ENCODE measurements at regions not wholly inside any gene's neighbourhood (a gene's known extent, or its start where the extent isn't known, plus 50 kb on each side); places are given as distances from the start of the nearest gene placed in this dataset.

- RAD21 ChIA-PET (ENCODE audit: unreplicated experiment): no interaction called here
- Histone ChIP-seq H3K27ac (ENCODE audit: control insufficient read depth, insufficient read depth) (no peak overlapping the region), H3K79me2 (ENCODE audit: control insufficient read depth, insufficient read depth, low read length) (no peaks in the 10 kb centered on the region), H3K4me1 (ENCODE audit: control insufficient read depth, insufficient read depth, low read length) (no peaks in the 10 kb centered on the region), H3K4me3 (no peak overlapping the region), H3K9me3 (replicated peaks; ENCODE audit: control insufficient read depth, insufficient read depth, low read length) (no peaks in the 10 kb centered on the region), H3K4me2 (ENCODE audit: control insufficient read depth, insufficient read depth) (no peak overlapping the region), H3K9ac (ENCODE audit: control insufficient read depth, insufficient read depth, low read length) (no peak overlapping the region), H3K27me3 (replicated peaks in 1 of 2; ENCODE audit: control insufficient read depth in 2 of 2, insufficient read depth in 2 of 2, low read length in 1 of 2) (no peaks in the 10 kb centered on the region), H3K36me3 (ENCODE audit: control insufficient read depth in 2 of 2, insufficient read depth in 2 of 2, low read length in 1 of 2) (no peaks in the 10 kb centered on the region), H2AFZ (ENCODE audit: control insufficient read depth, low read depth, low read length) (no peak overlapping the region), H4K20me1 (ENCODE audit: control insufficient read depth, insufficient read depth) (no peaks in the 10 kb centered on the region)
- POLR2A ChIA-PET: no interaction called here
- DNase-seq (ENCODE audit: low read depth, low spot score) (no peak), FAIRE-seq (no peak), ATAC-seq (no peak)
- BruUV-seq (replicated peaks): no TSS peak
- in situ Hi-C loops (cut with MboI): no loop called here
- intact Hi-C loops (cut with micrococcal nuclease; ENCODE audit: unreplicated experiment): no loop called here
- WGBS (ENCODE audit: insufficient coverage, insufficient replicate concordance, low lambda C conversion rate, missing lambda C conversion rate): 80% methylated on average over 3 of the region's 3 CpGs
- SMC1A ChIA-PET (ENCODE audit: uncharacterized antibody, unreplicated experiment): interaction anchor here (0.7 kb wide), 1 partner anchor 35 kb away, joined by 3 read pairs; no protein-coding TSS in a partner anchor
- CTCF ChIA-PET: no interaction called here
- no peak for TF ChIP-seq ZBED1 (IDR thresholded peaks at IDR 0.05; ENCODE audit: borderline replicate concordance)
- no peak for TF ChIP-seq MAX (IDR thresholded peaks at IDR 0.05; ENCODE audit: low read depth, low read length)
- no peak for TF ChIP-seq SMARCA5 (IDR thresholded peaks at IDR 0.05)
These were observed 129.9 kb downstream of the GALC start for GRCh38 chr14:87863047-87863446.

GRCh38 chr14:87852107-87852506 lies 140.9 kb downstream of the GALC start:
- H3K9ac ChIP-seq (ENCODE audit: control insufficient read depth, insufficient read depth, low read length): no peak overlapping the region
- no peaks in the 10 kb centered on the region for H3K9me3 ChIP-seq (replicated peaks; ENCODE audit: control insufficient read depth, insufficient read depth, low read length)
- BruUV-seq (replicated peaks): no TSS peak
- CTCF ChIA-PET: no interaction called here
- H3K27me3 ChIP-seq (replicated peaks in 1 of 2; ENCODE audit: control insufficient read depth in 2 of 2, insufficient read depth in 2 of 2, low read length in 1 of 2): no peaks in the 10 kb centered on the region
- ATAC-seq (no peak), DNase-seq (ENCODE audit: low read depth, low spot score) (no peak), FAIRE-seq (no peak)
- H3K4me3 ChIP-seq: no peak overlapping the region
- no peak overlapping the region for H3K27ac ChIP-seq (ENCODE audit: control insufficient read depth, insufficient read depth)
- no peaks in the 10 kb centered on the region for H3K79me2 ChIP-seq (ENCODE audit: control insufficient read depth, insufficient read depth, low read length)
- POLR2A ChIA-PET: no interaction called here
- H3K4me2 ChIP-seq (ENCODE audit: control insufficient read depth, insufficient read depth): no peak overlapping the region
- RAD21 ChIA-PET (ENCODE audit: unreplicated experiment): no interaction called here
- no peak overlapping the region for H2AFZ ChIP-seq (ENCODE audit: control insufficient read depth, low read depth, low read length)
- intact Hi-C loops (cut with micrococcal nuclease; ENCODE audit: unreplicated experiment) (no loop called here), in situ Hi-C loops (cut with MboI) (no loop called here)
- no peaks in the 10 kb centered on the region for H3K36me3 ChIP-seq (ENCODE audit: control insufficient read depth in 2 of 2, insufficient read depth in 2 of 2, low read length in 1 of 2)
- SMC1A ChIA-PET (ENCODE audit: uncharacterized antibody, unreplicated experiment): no interaction called here
- H3K4me1 ChIP-seq (ENCODE audit: control insufficient read depth, insufficient read depth, low read length): no peaks in the 10 kb centered on the region
- H4K20me1 ChIP-seq (ENCODE audit: control insufficient read depth, insufficient read depth): no peaks in the 10 kb centered on the region
- 9% methylated on average over 3 of the region's 3 CpGs for WGBS (ENCODE audit: insufficient coverage, insufficient replicate concordance, low lambda C conversion rate, missing lambda C conversion rate)
- TF ChIP-seq E2F8 (IDR thresholded peaks at IDR 0.05; ENCODE audit: low read depth, partially characterized antibody) (no peak), BACH1 (IDR thresholded peaks at IDR 0.05; ENCODE audit: borderline replicate concordance) (no peak), ZNF274 (IDR thresholded peaks at IDR 0.05; ENCODE audit: insufficient read depth, insufficient read length) (no peak), MAX (IDR thresholded peaks at IDR 0.05; ENCODE audit: low read depth, low read length) (no peak), RAD51 (IDR thresholded peaks at IDR 0.05) (no peak), CEBPZ (IDR thresholded peaks at IDR 0.05; ENCODE audit: low read depth, low read length) (no peak), POLR2AphosphoS5 (IDR thresholded peaks at IDR 0.05; ENCODE audit: low read length) (no peak), IRF5 (IDR thresholded peaks at IDR 0.05; ENCODE audit: borderline replicate concordance) (no peak), ZNF622 (IDR thresholded peaks at IDR 0.05) (no peak)
